ENCODE measurements at regions not wholly inside any gene's neighbourhood (a gene's known extent, or its start where the extent isn't known, plus 50 kb on each side); places are given as distances from the start of the nearest gene placed in this dataset.

GRCh38 chr4:67122029-67122428, 423.3 kb downstream of the CENPC start:
- no peak for DNase-seq (ENCODE audit: low read depth in 2 of 2)

- DNase-seq (ENCODE audit: low read depth in 2 of 2): no peak
These were observed 424.9 kb downstream of the CENPC start for GRCh38 chr4:67120369-67120768.

DNA sequence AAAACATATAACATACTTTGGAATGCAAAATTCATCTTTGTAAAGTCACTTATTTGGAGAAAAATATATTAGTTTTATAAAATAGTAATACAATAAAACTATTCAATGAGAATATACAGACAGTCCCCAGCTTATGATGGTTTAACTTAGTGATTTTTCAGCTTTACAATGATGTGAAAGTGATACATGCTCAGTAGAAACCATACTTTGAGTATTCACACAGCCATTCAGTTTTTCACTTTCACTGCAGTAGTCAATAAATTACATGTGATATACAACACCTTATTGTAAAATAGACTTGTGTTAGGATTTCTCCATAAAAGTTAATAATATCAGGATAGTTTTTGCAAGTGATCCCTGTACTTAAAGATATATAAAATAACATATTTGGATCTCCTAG, 436.0 kb downstream of the CENPC start:
- DNase-seq (ENCODE audit: low read depth in 2 of 2): no peak

- no peak for DNase-seq (ENCODE audit: low read depth in 2 of 2)
These were observed 438.3 kb downstream of the CENPC start for GRCh38 chr4:67106861-67107460.

DNA sequence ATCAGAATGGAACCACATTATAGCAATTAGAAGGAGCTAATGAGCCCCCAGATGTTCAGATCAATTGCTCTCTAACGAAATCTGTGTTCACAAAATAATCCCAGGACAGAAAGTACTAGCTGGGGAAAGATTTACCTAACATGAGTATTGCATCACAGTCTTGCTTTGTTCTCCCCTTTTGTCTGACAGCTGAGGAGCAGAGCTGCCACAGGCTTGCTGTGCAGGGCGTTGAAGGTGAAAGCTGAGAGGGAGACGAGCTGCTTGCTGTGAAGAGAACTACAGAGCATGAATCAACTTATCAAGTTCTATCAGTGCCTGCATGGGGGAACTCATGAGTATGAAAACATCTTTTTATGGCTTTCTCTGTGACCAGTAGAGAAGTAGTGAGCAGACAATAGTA, 441.2 kb downstream of the CENPC start:
- DNase-seq (ENCODE audit: low read depth in 2 of 2): no peak

DNA sequence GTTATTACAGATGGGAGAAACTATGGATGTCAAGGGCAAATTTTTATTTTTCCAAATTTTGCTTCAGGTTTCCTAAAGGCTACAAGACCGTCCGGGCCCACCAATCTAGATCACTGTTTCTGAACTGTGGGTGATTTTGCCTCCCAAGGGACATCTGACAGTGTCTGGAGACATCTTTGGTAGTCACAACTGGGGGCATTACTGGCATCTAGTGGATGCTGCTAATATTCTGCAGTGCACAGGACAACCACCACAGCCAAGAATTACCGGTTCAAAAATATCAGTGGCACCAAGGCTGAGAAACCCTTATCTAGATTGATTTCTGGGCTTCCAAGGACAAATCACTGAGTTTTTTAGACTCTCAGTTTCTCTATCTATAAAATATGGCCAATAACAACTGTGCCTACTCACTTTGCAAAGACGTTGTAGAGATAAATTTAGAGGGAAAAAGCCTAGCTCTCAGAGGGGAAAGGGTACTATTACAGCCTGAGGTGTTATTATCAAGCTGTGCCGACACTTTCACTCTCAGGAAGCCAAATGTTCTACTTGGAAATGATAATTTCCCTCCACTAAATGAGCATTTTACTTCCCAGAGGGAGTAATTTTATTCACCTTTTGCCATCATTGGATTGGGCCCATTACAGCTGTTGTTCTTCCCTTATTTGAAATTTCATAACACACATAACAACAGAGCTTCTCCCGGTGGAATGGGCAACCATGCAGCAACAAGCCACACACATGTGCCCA, 442.1 kb downstream of the CENPC start:
- DNase-seq (ENCODE audit: low read depth in 2 of 2): no peak

DNA sequence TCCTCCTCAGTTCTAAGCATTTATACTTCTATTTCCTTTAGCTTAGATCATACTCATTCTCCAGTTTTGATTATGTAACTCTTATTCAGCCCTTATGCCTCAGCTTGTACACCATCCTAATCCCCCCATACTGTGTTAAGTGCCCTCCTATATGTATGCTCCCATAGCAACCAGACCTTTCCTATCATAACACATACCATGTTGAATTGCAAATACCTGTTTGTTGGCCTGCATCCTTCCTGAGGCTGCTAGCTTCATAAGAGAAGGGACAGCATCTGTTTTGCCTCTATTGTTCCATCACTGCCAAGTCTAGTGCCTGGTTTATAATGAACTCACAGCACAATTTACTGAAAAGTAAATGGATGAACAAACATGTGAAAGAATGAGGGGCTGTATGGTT, 443.7 kb downstream of the CENPC start:
- DNase-seq (ENCODE audit: low read depth in 2 of 2): no peak

DNA sequence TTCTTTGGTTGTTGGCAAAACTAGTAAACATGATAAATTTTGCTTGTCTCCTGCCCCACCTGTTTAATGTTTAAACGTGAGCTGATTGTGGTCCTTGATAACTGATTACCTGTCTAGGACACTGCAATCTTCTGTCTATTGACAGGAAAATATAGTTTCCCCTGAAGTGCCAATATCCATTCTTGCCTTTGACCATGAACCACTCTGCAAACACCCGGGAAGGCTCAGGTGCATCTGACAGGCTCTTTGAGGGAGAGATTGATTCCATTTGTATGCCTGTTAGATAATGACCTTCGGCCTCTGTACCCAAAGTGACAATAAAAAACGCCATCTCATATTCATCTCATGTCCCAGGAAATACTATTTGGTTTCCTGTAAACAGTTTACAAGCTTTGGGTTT, 453.0 kb downstream of the CENPC start:
- DNase-seq (ENCODE audit: low read depth in 2 of 2): no peak

- DNase-seq (ENCODE audit: low read depth in 2 of 2): no peak
These were observed 453.6 kb downstream of the CENPC start for GRCh38 chr4:67091673-67092072.

DNA sequence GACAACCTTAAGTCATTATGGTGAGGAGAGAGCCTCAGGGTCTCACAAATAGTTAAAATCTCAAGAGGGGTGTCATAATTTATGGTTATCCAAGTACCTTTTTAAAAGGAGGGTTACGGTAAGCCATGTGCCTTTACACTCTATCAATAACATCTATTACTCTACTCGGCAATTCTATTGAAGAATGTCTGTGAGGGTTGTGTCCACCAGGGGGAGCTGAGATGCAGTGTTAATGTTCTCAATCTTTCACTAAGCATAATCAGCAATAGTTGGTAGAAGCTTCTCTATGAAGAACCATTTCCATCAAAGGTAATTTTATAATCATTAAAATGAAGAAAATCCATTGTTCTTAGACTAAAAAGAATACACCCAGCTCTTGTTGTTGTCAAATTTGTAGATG, 457.4 kb downstream of the CENPC start:
- DNase-seq (ENCODE audit: low read depth in 2 of 2): peak; percentile 2 to 24

- DNase-seq (ENCODE audit: low read depth in 2 of 2): no peak
These were observed 460.5 kb downstream of the CENPC start for GRCh38 chr4:67084783-67085182.

GRCh38 chr4:67083496-67083895, 461.8 kb downstream of the CENPC start:
- no peak for DNase-seq (ENCODE audit: low read depth in 2 of 2)

- no peak for DNase-seq (ENCODE audit: low read depth in 2 of 2)
These were observed 462.6 kb downstream of the CENPC start for GRCh38 chr4:67082746-67083145.

DNA sequence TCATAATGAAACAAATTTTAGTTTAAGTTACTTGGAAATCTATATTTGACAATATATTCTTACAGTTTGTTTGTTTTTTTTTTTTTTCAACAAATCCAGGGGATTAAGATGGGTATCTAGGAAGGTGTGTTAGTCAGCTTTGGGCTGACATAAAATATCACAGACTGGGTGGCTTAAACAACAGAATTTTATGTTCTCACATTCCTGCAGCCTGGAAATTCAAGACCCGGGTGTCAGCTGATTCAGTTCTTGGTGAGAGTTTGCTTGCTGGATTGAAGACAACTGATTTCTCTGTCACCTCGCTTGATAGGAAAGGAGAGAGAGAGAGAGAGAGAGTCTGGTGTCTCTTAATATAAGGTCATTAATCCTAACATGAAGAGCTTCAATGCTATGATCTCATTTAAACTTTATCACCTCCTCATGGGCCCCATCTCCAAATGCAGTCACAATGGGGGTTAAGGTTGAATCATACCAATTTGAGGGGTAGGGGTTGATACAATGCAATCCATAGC, 465.2 kb downstream of the CENPC start:
- no peak for DNase-seq (ENCODE audit: low read depth in 2 of 2)

DNA sequence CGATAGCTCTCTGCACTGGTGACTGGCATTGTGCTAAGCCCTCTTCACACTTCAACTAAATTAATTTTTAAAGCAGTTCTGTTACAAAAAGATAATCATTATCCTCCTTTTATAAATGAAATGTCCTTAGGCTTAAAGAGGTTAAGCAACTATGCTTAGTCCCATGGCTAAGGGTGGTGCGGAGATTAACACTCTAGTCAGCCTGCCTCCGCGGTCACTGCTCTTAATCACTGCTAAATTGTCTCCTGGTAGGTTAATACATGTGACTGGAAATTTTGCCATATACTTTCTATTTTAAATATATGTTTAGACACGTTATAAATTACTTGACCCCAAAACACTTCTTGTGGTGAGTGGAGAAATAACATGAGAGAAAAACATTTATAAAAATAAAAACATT, 473.7 kb downstream of the CENPC start:
- DNase-seq (ENCODE audit: low read depth in 2 of 2): no peak

GRCh38 chr4:67055319-67055718, 490.0 kb downstream of the CENPC start:
- no peak for DNase-seq (ENCODE audit: low read depth in 2 of 2)

GRCh38 chr4:67054896-67055295, 490.4 kb downstream of the CENPC start:
- DNase-seq (ENCODE audit: low read depth in 2 of 2): no peak

- DNase-seq (ENCODE audit: low read depth in 2 of 2): no peak
These were observed 492.3 kb downstream of the CENPC start for GRCh38 chr4:67052814-67053675.

DNA sequence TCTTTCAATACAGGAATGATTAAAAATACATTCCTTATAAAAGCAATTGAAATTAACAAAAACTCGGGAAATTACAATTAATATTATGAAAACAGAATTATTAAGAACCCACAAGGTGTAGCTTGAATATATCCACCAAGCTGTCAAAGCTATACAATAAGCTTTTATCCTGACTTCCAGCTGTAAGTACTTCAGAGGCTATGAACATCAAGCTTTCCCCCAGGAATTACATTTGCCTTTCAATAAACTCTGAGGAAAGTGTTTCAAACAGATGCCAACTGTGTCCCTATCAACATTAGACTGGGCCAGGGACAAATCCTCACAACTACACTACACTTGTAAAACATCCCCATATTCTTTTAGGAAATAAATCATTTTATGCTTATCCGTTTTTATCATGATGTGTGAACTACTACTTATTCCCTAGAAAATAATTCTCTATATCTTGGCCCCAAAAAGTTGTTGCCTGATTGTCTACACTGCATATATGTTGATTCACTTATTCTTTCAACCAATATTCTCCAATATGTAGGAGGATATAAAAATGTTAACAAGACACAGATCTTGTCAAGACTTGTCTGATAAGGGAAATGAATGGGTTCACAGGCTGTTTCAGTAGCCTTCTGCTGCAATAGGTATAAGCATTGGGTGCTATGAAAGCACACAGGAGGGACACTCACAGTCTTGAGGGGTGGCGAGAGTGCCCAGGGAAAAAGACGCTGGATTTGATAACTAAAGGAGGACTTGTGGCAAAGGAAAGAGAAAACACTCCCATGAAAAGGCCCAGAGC, 494.1 kb downstream of the CENPC start:
- DNase-seq (ENCODE audit: low read depth in 2 of 2): no peak

DNA sequence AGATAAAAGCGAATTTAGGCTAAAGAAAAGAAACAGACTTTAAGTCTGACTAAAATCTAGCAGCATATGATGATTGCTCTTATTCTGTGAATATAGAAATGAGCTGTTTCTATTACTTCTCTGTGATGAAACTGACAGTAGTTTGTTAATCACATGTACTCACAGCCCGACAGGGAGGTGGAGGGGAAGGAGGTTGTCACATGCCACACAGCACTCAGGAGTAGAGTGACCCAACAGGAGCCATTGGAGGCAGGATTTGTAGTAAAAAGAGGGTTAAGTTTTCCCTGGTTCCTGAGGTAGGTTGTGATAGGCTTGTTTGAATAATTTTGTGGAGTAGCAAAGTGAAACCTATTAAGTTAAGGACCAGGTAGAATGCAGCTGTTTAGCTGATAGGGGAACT, 495.9 kb downstream of the CENPC start:
- DNase-seq (ENCODE audit: low read depth in 2 of 2): no peak

DNA sequence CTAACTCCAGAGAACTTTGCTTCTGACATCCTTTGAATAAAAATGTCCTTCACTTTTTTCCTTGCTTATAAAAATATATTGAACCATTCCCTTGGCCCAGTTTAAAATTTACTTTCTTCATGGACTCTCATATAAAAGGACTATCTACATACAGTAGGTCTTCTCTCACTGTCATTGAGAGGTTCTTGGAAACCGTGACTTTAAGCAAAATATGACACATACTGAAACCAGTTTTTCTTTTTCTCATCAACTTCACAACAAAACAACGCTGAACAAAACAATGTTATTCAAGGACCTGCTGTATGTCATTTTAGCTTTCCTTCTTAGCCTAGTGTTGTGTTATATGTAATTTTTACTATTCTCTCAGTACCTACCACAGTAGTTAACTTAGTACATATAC, 496.8 kb downstream of the CENPC start:
- no peak for DNase-seq (ENCODE audit: low read depth in 2 of 2)

- no peak for DNase-seq (ENCODE audit: low read depth in 2 of 2)
These were observed 505.0 kb downstream of the CENPC start for GRCh38 chr4:67040315-67040714.

Measured in stimulated activated CD8-positive, alpha-beta memory T cell treated with anti-CD3 and anti-CD28 coated beads, Interleukin-2, amount 100 ng/mL, for 48 hours (primary cell).